ENCODE measurements at regions not wholly inside any gene's neighbourhood (a gene's known extent, or its start where the extent isn't known, plus 50 kb on each side); places are given as distances from the start of the nearest gene placed in this dataset.
"Not testable (repeated sequence)": the region's sequence is repeated elsewhere in the genome, so short reads cannot be mapped to it uniquely, and the experiment has no call there.

DNA sequence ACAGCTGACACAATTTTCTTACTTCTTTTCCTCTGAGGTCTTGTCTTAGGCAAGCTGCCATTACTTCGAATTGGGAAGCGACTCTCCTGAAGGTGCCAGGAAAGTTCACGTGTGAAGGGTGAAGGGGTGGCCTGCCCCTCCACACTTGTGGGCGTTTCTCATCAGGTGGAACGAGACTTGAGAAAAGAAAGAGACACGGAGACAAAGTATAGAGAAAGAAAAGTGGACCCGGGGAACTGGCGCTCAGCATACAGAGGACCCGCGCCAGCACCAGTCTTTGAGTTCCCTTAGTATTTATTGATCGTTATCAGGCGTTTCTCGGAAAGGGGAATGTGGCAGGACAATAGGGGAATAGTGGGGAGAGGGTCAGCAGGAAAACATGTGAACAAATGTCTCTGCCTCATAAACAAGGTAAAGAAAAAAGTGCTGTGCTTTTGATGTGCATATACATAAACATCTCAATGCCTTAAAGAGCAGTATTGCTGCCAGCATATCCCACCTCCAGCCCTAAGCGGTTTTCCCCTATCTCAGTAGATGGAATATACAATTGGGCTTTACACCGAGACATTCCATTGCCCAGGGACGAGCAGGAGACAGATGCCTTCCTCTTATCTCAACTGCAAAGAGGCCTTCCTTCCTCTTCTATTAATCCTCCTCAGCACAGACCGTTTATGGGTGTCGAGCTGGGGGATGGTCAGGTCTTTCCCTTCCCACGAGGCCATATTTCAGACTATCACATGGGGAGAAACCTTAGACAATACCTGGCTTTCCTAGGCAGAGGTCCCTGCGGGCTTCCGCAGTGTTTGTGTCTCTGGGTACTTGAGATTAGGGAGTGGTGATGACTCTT lies 367.0 kb upstream of the SGCG start:
- TF ChIP-seq, protein P1, sequence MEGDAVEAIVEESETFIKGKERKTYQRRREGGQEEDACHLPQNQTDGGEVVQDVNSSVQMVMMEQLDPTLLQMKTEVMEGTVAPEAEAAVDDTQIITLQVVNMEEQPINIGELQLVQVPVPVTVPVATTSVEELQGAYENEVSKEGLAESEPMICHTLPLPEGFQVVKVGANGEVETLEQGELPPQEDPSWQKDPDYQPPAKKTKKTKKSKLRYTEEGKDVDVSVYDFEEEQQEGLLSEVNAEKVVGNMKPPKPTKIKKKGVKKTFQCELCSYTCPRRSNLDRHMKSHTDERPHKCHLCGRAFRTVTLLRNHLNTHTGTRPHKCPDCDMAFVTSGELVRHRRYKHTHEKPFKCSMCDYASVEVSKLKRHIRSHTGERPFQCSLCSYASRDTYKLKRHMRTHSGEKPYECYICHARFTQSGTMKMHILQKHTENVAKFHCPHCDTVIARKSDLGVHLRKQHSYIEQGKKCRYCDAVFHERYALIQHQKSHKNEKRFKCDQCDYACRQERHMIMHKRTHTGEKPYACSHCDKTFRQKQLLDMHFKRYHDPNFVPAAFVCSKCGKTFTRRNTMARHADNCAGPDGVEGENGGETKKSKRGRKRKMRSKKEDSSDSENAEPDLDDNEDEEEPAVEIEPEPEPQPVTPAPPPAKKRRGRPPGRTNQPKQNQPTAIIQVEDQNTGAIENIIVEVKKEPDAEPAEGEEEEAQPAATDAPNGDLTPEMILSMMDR (conservative IDR thresholded peaks at IDR 0.05; ENCODE audit: low read depth in 2 of 2) = not testable (repeated sequence)
- TF ChIP-seq POLR2AphosphoS5 (IDR thresholded peaks at IDR 0.05; ENCODE audit: low read depth); JUNB (IDR thresholded peaks at IDR 0.05; ENCODE audit: unreplicated experiment); STAT1 (IDR thresholded peaks at IDR 0.05; ENCODE audit: unreplicated experiment); EZH2phosphoT487 (IDR thresholded peaks at IDR 0.05; ENCODE audit: unreplicated experiment); EZH2 (IDR thresholded peaks at IDR 0.05; ENCODE audit: low read depth, unreplicated experiment): not testable (repeated sequence)
- TF ChIP-seq, protein P2, sequence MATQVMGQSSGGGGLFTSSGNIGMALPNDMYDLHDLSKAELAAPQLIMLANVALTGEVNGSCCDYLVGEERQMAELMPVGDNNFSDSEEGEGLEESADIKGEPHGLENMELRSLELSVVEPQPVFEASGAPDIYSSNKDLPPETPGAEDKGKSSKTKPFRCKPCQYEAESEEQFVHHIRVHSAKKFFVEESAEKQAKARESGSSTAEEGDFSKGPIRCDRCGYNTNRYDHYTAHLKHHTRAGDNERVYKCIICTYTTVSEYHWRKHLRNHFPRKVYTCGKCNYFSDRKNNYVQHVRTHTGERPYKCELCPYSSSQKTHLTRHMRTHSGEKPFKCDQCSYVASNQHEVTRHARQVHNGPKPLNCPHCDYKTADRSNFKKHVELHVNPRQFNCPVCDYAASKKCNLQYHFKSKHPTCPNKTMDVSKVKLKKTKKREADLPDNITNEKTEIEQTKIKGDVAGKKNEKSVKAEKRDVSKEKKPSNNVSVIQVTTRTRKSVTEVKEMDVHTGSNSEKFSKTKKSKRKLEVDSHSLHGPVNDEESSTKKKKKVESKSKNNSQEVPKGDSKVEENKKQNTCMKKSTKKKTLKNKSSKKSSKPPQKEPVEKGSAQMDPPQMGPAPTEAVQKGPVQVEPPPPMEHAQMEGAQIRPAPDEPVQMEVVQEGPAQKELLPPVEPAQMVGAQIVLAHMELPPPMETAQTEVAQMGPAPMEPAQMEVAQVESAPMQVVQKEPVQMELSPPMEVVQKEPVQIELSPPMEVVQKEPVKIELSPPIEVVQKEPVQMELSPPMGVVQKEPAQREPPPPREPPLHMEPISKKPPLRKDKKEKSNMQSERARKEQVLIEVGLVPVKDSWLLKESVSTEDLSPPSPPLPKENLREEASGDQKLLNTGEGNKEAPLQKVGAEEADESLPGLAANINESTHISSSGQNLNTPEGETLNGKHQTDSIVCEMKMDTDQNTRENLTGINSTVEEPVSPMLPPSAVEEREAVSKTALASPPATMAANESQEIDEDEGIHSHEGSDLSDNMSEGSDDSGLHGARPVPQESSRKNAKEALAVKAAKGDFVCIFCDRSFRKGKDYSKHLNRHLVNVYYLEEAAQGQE (IDR thresholded peaks at IDR 0.05; ENCODE audit: unreplicated experiment) = not testable (repeated sequence)

Data from GM23338 (cell line).